Stimulated activated CD8-positive, alpha-beta memory T cell treated with anti-CD3 and anti-CD28 coated beads, Interleukin-2, amount 100 ng/mL, for 48 hours (primary cell): ENCODE measurements at regions not wholly inside any gene's neighbourhood (a gene's known extent, or its start where the extent isn't known, plus 50 kb on each side); places are given as distances from the start of the nearest gene placed in this dataset.
A peak's percentile ranks its signal among the peaks of the same experiment; 100 is the strongest.
"Not testable (repeated sequence)": the region's sequence is repeated elsewhere in the genome, so short reads cannot be mapped to it uniquely, and the experiment has no call there.

ENCODE experiments used
- DNase-seq, 2 donors: peaks; one replicate each; pipeline ENCODE4 v3.0.0-alpha.2; 2020; ENCODE audit warnings: low read depth in 2 of 2

DNA sequence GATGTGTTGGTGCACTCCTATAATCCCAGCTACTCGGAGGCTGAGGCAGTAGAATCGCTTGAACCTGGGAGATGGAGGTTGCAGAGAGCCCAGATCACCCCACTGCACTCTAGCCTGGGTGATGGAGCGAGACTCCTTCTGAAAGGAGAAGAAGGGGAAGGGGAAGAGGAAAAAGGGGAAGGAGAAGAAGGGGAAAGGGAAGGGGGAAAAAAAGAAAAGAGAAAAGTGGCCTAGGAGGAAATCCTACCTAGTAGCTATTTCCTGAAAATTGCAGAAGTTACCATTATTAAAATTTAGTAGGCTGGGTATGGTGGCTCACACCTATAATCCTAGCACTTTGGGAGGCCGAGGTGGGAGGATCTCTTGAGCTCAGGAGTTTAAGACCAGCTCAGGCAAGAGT lies 67.4 kb downstream of the ARRDC3 start:
- DNase-seq = no peak

DNA sequence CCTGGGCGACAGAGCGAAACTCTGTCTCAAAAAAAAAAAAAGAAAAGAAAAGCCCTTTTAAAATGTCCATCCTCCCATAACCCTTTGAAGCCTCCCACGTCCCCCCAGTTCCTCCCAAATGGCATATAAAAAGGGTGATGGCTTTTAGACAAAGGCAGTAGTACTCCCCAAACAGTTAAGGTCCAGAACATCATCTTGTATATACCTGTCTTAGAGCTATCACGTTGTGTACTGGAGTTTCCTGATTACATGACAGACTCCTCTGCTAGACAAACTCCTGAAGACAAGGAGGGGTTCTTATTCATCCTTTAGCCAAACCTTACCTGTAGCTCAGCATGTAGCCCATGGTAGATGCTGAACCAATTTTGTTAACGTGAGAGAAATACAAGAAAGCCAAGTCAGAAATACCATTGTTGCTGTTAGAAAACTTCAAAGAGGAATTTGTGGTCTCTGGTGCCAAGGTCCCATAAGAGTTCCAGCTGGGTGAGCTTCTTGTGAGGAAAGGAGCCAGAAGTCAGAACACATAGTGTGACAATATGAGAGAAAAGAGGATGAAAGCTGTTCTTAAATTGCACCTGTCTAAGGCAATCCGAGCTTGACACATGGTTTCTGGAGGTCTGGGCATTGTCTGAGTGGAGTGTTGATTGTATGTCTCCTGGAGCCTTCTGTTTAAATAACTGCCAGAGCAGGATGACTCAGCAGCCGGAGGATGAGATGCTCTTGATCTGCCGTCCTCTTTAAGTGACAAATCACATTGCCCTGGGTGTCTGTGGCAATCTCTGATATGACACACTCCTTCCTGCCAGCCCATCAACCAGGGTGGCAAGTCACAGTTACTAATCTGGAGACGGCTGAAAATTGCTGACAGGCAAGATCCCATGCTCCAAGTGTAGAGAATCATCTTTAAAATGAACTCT lies 69.1 kb downstream of the ARRDC3 start:
- peak; percentile 53 to 70 for DNase-seq

DNA sequence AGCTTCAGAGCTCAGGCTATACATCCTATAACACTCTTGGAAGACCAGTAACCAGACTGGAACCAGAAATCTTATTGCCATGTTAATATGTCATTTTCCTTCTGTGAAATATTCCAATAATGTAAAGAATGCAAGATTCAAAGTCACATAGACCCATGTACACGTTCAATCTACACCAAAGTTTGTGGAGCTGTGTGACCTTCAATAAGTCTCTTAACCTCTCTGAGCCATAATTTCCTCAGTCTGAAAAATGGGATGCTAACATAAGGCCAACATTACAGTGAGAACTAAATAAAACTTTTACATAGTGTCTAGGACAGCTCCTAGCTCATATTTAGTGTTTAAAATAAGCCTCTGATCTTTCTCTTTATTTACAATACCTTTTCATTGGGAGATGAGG lies 70.4 kb downstream of the ARRDC3 start:
- no peak for DNase-seq

DNA sequence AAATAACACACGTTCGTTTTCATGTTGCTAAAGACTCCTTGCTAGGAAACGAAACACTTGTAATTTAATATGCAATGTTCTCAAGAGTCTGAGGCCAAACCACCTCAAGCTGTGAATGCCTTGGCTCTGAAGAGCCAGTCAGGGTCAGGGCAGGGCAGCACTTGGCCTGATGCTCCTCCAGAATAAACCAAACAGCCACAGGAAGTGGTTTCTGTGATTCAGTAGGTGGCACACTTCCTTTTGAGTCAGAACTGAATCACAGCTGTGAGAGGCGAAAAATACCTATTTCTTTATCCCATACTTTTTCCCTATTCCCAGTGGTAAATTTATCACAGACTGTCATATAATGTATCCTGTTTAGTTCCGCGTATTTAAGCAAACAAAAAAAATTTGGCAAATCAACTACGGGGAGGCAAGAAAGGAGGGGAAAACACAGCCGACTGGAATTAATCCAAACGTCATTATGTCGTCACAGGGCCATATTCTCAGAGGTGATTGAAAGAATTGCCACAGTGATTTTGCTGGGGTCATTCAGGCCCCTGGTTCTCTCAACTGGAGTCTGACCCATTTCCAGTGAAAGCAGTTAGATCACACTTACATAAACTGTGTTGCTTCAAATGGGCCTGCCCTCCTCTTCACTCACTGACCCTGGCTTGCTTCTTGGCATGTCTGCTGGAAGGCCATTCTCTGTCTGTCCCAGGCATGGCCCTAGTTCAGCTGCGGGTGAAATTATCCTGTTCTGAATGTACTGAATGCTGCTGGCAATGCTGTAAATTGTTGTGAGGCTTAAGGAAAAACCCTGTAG lies 71.2 kb downstream of the ARRDC3 start:
- DNase-seq = peak; percentile 30 to 50

DNA sequence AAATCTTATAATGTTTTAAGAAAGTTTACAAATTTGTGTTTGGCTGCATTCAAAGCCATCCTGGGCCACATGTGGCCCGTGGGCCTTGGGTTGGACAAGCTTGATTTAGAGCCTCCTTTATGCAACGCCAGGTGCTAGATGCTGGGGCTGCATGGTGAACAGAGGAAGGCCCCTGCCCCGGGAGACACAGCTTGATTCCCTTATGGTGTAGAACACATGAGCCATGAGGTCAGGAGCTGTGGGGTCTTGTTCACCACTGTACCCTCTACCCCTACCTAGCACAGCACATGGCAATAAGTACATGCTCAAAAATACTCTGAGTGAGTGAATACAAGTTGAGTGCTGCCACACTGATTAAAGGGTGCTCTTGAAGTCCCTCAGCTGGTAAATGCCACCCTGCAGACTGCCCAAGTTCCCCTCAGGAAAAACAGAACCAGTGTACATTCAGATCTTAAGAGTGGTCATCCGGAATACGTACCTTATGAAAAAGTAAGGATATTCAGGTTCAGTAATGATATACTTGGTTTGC lies 71.9 kb downstream of the ARRDC3 start:
- no peak for DNase-seq

DNA sequence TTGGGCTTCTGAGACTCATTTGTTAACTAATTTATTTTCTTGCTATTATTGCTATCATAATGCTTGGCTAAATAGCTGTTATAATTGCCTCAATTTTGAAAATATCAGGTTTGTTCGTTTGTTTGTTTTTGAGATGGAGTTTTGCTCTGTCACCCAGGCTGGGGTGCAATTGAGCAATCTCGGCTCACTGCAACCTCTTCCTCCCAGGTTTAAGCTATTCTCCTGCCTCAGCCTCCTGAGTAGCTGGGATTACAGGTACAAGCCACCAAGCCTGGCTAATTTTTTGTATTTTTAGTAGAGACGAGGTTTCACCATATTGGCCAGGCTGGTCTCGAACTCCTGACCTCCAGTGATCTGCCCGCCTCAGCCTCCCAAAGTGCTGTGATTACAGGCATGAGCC lies 75.0 kb downstream of the ARRDC3 start:
- not testable (repeated sequence) for DNase-seq

DNA sequence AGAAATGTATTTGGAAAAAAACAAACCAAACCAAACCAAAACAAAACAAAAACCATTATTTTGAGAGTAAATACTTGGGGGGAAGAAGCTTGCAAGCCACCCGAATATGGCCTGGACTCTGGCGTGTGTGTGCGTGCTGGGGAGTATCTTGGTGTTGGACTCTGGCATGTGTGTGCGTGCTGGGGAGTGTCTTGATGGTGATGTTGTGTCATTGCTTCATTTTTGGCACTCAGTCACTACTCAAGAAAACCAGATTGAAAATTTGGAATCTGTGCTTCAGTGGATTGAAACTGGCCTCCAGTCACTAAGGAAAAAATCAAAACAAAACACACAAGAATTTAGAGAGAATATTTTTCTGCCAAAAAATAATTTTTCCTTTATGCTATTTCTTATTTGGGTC lies 76.1 kb downstream of the ARRDC3 start:
- no peak for DNase-seq

DNA sequence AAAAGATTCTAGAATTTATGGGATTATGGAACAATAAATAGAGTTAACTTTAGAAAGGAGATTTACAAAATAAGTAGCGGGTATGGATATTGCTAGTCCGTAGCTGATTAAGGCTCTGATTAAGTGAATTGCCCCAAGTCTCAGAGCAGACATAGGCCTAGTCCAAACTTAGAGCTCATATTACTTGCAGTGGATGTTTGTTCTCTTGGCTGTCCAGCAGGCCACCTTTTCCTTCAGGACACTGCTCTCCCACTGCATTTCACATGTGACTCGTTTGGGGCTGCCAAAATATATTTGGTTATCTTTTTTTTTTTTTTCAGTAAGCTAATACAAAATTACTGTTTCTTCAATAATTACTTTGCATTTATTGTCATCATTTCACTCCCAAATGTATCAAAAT lies 76.6 kb downstream of the ARRDC3 start:
- no peak for DNase-seq

DNA sequence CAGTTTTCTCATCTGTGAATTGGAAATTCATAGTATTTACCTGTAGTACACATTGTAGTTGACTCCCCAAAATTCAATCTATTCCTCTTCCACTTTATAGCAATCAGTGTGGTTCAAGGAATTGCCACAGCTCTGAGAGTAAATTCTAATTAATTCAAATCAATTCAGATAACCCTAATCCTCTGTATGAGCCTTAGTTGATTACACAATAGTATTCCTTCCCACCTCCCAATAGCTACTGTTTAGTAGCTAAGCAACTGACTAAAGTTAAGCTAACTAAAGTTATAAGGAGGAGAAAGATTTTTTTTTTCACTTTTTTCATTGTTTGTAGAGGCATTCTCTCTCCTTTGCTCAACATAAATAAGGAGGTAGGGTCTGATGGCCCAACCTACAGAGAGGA lies 77.5 kb downstream of the ARRDC3 start:
- no peak for DNase-seq

DNA sequence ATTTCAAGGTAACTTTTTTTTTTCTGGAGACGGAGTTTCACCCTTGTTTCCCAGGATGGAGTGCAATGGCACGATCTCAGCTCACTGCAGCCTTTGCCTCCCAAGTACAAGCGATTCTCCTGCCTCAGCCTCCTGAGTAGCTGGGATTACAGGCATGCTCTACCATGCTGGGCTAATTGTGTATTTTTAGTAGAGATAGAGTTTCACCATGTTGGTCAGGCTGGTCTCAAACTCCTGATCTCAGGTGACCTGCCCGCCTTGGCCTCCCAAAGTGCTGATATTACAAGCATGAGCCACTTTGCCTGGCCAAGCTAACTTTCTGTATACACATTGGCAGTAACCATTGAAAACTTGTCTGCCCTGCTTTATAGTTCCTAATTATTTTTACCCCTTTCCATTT lies 79.1 kb downstream of the ARRDC3 start:
- not testable (repeated sequence) for DNase-seq

DNA sequence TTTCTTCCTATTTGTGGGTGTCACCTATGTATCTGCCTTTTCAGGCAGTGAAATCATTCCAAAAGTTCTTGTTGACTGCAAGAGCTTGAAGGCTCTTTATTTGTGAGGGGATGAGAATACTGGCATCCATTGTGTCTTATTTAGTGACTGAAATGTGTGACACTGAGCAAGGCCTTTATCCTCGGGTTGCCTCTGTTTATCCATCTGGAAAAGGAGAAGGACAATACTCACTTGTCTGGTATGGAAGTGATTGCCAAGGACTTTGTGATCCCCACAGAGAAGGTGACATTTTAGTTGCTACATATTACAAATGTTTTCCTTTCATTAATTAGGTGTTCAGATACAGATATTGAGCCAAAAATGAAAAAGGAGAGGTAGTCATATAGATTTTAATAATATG lies 80.2 kb downstream of the ARRDC3 start:
- no peak for DNase-seq

DNA sequence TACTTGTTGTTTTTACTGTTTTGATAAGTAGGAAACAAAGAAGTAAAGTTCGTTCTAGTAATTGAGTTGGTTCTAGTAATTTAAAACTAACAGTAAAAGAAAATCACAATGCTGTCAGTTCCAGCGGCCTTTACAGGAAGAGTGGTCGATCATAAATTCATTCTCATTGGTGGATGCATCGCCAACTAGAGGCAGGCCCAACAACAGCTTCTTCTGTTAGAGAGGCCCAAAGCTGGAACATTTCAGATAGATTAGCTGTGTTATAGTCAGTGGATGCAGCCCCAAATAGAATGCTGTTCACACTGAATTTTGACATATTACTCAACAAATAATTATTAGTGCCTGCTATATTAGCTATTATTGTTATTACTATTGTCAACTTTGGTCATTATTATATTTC lies 80.8 kb downstream of the ARRDC3 start:
- DNase-seq = no peak

DNA sequence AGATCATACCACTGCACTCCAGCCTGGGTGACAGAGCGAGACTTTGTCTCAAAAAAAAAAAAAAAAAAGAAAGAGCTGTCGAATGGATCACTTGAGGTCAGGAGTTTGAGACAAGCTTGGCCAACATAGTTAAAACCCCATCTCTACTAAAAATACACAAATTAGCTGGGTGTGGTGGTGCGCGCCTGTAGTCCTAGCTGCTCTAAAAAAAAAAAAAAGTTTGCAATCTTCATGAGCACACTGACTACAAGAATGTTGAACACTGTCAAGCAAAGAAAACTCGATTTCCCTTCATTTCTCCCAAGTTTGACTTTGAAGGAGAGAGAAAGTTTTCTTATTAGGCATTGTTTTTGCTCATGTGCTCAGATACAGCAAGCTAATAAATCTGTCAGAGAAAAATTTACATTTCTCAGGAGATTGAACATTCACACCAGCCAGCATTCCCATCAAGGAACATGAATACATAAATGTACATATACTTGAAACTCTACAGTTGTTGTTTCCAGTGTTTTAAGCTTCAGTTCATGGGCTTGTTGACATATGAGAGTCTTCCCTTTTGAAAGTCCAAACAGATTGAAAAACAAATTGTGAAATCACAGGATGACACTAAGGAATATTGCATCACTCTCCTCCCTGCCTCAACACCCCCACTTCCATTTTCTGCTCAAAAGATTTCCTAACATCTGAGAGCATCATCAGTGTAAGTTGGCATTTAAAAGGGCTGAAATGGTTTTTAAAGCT lies 81.8 kb downstream of the ARRDC3 start:
- no peak for DNase-seq

DNA sequence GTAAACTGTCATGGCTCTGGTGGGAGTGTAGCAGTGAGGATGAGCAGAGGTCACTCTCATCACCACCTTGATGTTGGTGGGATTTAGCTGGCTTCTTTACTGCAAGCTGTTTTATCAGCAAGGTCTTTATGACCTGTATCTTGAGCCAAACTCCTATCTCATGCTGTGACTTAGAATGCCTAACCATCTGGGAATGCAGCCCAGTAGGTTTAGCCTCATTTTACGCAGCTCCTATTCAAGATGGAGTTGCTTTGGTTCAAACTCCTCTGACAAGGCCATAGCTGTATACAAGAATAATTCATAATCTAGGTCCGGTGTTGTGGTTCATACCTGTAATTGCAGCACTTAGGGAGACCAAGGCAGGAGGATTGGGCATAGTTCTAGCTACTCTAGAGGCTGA lies 85.1 kb downstream of the ARRDC3 start:
- DNase-seq = no peak

DNA sequence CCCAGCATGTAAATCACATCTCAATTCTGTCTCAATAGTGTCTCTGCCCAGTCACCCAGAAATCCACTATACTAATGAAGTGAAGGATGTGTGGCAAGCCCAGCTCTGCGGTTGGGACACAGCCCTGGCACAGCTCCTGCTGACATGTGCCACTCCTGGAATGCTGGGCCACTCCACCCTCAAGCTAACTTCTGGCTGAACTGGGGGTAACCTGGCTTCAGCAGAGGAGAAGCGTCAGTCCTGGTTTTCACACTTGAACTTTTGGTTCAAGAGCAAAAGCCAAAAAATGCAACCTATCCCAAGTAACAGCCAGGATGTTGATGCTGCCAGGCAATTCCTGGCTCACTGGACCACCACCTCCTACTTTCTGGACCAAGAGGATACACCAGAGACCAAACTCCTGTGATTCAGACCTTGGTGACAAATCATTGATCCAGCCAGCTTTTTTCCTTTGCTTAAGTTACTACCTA lies 86.4 kb downstream of the ARRDC3 start:
- no peak for DNase-seq

DNA sequence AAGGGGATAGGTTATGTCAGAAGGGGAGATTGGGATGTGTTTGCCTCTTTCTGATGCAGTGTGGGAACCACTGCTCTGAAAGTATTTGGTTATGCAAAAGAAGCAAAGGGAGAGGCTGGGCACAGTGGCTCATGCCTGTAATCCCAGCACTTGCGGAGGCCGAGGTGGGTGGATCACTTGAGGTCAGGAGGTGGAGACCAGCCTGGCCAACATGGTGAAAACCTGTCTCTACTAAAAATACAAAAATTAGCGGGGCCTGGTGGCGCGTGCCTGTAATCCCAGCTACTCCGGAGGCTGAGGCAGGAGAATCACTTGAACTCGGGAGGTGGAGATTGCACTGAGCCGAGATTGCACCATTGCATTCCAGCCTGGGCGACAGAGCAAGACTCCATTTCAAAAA lies 87.0 kb downstream of the ARRDC3 start:
- not testable (repeated sequence) for DNase-seq

DNA sequence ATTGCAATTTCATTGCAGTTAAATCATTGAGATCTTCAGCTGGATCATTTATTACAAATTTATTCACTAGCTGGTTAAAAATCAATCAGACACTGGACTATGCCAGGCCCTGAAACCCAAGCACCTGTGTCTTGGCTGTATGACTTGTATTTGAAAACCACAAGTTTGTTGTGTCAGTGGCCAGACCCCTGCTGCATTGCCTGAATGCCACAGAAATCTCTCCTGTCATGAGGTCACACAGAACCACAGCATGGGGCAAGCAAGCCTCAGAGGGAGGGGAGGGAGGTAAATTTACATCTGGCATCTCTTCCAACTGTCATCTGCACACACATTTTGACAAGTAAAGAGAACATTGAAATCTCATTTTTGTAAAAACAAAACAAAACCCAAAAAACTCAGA lies 90.0 kb downstream of the ARRDC3 start:
- no peak for DNase-seq

DNA sequence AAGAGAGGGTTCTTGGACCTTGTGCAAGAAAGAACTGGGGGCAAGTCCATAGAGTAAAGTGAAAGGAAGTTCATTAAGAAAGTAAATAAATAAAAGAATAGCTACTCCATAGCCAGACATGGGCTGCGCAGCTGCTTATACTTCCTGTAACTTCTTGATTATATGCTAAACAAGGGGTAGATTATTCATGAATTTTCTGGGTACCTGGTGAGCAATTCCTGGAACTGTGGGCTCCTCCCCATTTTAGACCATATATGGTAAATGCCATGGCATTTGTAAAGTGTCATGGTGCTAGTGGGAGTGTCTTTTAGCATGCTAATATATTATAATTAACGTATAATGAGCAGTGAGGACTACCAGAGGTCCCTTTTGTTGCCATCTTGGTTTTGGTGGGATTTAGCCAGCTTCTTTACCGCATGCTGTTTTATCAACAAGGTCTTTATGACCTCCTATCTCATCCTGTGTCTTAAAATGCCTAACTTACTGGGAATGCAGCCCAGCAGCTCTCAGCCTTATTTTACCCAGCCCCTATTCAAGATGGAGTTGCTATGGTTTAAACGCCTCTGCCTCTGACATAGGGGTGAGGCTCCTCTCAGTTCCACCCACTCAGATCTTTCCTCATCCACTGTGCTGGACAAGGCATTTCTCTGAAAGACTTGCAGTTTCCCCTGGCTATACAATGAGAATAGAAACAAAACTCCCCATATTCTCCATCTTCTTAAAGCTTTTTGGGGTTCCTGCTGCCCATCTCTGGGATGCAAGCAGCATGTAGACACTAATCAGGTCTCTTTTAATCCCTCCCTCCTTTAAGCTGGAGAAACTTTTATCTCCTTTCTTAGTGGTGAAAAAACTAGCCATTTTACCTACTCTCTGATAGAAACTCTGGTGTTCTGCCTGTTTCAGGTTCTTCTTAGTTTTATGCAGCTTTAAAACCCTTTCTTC lies 91.2 kb downstream of the ARRDC3 start:
- DNase-seq = no peak

DNA sequence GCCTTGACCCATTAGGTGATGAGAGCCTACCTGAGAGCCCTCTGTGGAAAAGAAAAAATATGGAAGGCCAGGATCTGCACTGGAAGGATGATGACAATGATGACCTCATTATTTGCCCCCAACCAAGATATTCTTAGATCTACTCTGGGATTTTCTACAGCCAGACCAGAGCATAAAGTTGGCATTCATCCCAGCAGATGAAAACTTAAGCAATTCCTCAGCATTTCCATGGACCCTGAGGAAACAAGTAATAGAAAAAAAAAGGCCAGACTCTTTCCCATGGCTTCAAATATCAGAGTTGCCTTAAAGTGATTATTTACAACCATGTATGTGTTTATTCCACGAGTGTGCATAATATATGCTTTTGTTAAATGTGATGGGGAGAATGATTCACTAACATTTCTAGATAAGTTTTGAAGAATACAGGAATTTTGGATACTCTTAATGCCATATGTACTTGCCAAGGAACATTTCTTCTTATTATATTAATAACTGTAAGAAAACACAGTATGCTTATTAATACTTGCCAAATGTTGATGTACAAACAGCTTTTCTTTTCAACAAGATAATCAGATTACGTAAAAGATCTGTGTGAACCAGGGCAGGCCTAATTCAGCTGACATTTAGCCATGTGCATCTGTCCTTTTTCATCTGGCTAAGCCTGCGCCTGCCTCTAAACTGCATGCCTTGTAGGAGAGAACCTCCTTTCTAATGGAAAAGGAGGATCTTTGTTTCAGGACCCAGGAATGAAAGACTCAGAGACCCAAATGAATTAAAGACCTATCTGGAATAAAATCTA lies 94.8 kb downstream of the ARRDC3 start:
- DNase-seq = no peak

DNA sequence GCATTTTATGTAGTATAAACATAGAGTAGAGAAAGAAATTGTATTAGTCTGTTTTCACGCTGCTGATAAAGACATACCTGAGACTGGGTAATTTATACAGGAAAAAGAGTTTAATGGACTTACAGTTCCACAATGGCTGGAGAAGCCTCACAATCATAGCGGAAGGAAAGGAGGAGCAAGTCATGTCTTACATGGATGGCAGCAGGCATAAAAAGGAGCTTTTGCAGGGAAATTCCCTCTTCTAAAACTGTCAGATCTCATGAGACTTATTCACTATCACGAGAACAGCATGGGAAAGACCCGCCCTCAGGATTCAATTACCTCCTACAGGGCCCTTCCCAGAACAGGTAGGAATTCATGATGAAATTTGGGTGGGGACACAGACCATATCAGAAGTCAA lies 98.1 kb downstream of the ARRDC3 start:
- DNase-seq = not testable (repeated sequence)
